HG03135 (cell line): ENCODE measurements at regions not wholly inside any gene's neighbourhood (a gene's known extent, or its start where the extent isn't known, plus 50 kb on each side); places are given as distances from the start of the nearest gene placed in this dataset.
A peak's percentile ranks its signal among the peaks of the same experiment; 100 is the strongest.
"Not testable (repeated sequence)": the region's sequence is repeated elsewhere in the genome, so short reads cannot be mapped to it uniquely, and the experiment has no call there.

Source experiments
- ATAC-seq: cut with Tn5 transposase; IDR thresholded peaks from one replicate; pipeline ENCODE4 v1.9.1; 2021; ENCODE audit warnings: mild to moderate bottlenecking, moderate library complexity; ENCODE audit not compliant: unreplicated experiment

DNA sequence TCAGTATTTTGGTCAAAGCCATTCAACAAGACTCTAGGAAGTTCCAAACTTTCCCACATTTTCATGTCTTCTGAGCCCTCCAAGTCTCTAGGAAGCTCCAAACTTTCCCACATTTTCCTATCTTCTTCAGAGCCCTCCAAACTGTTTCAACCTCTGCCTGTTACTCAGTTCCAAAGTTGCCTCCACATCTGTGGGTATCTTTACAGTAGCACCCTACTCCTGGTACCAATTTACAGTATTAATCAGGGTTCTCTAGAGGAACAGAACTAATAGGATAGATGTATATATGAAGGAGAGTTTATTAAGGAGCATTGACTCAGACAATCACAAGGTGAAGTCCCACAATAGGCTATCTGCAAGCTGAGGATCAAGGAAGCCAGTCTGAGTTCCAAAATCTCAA is 296.0 kb upstream of the CCL2 start:
- not testable (repeated sequence) for ATAC-seq

DNA sequence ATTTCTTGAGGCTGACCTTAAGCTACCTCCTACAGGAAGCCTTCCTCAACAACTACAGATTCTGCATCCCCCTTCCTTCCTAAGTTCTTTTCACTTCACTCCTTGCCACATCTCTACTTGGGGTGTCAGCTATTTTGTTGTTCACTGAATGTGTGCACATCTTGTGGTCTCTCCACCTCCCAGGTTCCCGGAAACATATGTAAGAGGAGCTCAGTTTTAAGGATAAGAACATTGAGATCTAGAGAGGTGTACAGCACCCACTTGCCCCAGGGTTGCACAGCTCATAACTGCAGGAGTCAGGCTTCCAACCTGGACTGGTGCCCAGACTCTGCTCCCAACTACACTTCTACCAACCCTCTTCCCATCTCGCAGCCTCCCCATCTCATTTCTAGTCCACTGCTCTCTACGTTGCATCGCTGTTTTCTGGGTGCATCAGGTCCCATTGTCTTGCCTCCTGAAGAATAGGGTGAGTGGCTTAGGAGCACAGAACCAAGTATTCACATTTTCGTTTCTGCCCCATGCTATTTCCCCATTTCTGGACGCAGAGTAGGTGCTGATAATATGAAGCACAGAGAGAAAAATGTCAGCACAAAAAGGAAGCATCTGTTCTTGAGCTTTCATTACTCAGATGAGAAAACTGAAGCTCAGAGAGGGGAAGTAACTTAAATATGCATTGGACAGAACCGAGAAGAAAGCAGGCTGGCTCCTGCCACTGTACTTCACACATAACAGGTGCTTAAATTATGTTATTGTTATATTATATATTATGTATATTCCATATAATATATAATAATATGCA is 292.0 kb upstream of the CCL2 start:
- ATAC-seq, result no peak

DNA sequence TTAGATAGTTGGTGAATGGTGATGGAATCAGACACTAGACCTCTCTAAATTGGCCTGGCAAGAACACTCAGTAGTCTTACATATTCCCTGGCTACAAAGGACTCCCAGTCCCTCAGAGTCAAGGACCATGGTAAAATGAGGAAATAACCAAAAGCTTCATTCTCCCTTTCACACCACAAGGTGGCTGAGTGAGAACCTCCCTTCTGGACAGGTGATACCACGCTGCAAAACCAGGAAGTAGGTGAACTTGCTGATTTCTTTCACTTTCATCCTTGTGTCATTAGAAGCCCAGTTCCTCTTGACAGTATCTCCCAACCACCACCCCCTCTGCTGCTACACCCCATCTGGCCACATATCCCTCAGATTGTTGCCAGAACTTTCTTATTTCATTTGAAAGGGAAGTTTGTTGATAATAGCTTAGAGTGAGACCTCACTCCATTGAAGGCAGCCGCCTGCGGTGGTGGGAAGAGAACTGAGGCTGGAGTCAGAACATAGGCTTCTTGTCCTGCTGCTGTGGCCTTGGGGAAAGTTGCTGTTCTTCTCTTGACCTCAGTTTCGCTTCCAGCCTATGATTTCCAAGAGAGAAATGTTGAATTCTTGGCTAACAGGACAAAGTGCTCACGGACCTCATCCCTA is 290.6 kb upstream of the CCL2 start:
- ATAC-seq, result peak; percentile 79

DNA sequence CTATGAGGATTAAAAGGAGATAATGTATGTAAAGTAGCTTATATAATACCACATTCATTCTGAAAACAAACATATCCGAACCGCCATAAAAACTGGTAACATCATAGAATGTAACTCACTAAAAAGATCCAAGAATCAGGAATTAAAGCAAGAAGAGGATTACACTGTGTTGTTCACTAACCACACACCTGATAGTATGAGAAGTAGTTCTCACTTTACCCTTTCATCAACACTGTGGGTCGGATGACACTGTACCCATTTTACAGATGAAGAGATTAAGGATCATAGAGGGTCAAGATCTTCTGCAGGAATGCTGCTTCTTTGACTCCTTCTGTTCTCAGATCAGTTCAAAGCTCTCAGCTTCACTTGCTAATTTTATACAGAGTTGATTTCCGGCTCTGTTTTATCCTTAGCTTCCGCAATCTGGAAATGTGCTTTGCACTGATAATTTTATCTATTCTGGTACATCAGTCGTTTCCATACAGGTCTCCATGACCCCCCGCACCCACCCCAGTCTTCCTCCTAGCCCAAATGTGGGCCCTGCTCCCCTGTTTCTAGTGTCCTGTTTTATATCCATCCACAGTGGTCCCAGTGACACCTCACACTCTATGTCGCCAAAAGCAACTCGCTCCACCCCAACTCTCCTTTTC is 288.6 kb upstream of the CCL2 start:
- no peak for ATAC-seq

DNA sequence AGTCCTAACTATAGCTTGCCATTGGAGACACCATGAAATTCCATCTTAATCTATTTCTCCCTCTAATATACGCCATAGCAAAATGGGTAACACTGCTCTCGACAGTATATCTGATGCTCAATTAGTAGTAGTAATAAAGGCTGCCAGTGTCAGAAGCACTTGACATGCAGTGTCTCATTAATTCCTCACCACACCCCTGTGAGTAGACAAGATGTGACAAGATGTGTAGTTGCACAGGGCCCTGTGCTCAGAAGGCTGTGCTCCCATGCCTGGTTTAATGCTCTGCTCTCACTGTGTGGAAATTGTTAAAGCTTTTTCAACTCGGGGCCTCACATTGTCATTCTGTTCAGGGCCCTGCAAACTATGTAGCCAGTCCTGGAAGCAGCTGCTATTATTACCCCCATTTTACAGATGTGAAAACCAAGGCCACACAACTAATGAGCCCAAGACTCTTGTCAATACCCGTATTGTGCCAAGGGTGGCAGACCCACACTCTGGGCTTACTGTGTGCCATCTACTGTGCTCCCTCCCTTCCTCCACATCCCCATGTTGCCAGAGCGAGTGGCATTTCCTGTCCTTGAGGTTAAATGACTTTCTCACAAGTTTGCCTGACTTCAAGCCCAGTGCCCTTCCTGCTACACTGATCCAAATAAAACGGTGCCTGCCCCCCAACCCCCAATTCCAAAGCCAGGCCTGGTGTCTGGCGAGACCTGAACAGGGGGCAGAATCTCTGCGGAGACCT is 287.3 kb upstream of the CCL2 start:
- ATAC-seq, result no peak

DNA sequence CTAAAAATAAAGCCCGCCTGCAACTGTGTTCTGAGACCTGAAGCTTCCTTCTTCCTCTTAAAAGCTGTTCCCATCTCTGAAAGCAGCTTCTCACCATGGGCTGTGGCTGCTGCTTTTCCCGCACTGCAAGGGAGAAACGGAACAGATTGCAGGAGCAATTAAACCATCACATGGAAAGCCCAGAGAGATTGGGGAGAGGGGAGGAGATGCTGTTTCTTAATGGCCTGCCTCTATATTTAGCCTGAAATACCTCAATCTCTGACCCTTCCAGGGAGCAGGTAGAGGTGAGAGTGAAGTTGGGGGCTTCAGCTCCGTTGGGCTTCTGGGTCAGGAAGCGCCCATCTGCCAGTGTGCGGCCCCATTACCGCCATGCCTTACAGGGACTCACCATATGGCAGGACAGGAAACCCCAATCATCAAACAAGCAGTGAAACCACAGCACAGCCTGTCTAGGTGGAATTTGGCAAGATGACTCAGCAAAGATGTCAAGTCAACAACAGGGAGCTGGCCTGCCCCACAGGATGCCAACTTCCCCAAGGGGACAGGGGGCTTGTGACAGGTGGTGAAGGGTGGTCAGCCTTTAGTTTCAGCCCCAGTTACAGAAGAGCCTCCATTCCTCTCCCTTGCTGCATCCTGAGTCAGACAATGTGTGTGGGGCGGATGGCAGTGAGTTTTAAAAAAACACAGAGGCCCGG is 286.6 kb upstream of the CCL2 start:
- ATAC-seq, result peak; percentile 50

DNA sequence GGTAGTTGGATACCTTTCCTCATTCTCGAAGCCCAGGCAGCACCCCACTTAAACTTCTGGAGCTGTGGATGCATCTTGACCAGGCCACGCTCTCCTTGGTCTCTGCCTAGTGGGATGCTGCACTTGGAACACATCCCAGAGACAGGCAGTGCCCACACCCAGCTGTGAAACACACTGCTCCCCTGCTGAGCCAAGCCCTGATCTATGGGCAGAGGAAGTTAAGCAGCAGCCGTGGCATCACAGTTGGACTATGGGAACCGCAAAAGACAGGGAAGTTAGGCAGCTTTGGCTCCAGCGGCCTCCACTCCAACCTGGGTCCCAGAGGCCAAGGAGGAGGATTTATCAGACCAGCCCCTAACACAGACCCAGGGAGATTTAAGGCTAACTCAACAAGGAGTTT is 284.8 kb upstream of the CCL2 start:
- ATAC-seq, result no peak

DNA sequence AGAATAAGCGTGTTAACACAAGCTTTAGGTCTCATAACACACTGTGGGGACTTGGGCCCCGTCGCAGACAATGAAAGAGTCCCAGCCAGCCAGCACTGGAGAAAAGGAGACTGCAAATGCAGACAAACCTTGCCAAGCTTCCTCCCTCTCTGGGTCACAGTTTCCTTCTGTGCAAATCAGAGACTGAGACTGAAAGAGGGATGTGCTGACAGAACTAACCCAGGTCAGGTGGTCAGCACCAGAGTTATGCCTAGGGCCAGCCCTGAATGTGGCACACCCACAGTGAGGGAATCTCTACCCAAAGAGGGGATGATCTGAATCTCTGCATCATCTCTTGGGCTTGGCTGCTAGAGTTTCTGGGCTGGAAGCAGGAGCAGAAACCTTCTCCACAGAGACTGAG is 282.3 kb upstream of the CCL2 start:
- ATAC-seq, result no peak

DNA sequence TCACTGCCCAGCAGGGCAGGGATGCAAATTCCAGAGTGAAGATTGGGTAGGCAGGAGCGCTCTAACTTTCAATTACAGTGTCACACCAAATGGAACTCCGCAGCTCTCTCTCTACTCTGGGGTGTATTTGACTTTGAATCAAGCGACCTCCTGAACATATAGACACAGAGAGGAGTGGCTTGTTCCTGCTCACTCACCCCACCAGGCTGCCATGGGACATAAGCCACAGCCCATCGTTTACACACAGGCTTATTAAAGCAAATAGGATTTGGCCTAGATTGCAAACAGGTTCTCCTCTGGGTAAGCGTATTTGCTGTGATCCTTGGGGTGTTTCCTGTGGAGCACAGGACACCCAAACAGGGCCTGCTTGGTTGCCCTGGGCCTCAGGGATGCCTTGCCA is 281.6 kb upstream of the CCL2 start:
- ATAC-seq, result no peak

DNA sequence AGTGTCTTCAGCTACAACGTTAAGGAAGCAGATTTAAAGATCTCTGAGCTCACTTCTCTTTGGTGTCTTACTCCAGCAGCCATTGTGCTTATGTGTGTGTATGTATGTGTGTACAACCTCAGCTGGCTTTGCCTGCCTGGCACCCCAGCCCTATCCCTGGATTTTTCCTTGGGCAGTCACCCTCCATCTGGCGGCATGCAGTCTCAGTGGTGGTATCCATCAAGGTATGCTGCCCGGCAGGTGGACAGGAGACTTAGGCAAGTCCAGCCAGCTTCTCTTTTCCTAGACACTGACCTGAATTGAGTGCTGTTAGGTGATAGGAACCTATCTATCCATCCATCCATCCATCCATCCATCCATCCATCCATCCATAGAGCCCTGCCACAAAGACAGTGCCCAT is 280.8 kb upstream of the CCL2 start:
- ATAC-seq, result no peak

DNA sequence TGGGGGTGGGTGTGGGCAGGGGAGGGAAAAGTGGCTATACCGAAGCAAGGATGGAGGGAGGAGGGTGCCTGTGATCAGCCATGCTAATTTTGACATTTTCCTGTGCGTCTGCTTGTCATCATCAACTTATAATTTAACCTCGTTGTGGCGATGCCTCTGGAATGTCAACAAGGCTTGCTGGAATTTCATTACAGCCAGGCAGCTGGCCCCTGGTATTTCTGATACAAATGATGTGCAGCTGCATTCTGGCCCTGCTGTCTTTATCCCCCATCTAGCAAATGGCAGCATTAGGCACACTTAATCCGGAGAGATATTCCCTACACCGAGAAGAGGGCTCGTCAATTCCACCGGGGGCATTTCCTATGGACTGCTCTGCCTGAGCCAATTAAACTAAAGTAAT is 278.3 kb upstream of the CCL2 start:
- no peak for ATAC-seq

DNA sequence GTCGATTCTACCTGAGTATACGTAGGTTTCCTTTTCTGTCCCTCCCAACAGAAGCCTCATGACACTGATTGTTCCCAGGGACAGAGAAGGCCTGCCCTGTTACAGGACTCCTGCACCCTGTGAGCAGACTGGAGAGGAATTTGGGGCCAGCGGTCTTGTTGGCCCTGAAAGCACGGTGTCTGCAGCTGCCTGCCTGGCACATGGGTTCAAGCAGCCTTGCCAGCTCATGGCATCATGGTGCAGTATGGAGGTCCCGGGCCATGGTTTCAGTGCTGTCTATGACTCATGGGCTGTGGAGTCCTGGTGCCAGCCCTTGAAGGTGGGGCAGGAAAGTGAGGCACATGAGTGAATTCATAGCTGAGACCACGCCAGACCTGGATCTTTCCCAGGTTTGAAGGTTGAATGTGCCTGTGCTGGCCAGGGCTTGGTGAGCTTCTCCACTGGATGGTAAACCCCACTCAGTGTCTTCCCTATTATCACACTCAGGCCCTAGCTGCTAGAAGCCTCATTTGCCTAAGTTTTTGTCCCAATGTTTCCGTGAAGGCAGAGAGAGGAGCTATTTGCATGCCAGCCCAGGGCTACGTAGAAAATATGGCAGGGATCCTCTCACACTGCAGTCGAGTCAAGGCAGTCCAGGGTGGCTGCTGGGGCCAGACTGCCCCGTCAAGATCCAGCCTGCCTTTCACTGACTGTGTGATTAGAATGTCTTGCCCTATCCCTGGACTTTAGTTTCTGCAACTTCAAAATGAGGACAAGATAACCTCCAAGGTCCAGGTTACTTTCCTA is 277.2 kb upstream of the CCL2 start:
- no peak for ATAC-seq

DNA sequence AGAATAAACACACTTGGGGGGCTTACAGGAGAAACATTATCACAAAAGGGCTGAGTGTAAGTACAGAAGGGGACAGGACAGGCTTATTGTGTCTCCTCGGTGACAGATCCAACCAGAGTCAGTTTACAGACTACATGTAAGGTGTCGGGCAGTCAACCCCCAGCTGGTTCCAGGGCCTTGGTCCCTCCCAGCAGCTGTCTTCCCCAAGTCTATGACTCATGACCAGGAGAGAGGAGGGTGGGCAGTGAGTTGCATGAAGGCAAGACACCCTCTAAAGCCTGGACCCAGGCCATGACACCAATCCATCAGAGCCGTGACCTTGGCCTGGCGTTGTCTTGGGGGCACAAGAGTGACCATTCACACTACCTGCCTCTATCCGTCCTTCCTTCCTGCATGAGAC is 276.2 kb upstream of the CCL2 start:
- no peak for ATAC-seq

DNA sequence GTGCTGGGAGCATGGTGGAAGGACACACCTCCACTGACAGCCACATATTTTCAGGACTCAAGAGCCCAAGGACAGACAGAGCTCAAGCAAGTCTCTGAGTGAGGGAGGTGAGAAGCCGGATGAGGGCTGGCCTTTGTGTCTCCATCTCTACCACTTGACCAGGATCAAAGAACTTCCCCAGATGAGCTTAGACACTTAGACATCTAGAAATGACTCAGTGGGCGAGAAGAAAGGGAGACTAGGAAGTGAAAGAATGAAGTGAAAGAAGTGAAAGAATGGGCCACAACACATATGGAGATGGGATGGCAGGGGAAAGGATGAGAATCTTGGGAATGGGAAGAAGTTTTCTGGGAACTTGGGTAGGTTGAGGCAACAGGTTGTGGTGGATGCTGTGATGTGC is 274.9 kb upstream of the CCL2 start:
- ATAC-seq, result no peak

DNA sequence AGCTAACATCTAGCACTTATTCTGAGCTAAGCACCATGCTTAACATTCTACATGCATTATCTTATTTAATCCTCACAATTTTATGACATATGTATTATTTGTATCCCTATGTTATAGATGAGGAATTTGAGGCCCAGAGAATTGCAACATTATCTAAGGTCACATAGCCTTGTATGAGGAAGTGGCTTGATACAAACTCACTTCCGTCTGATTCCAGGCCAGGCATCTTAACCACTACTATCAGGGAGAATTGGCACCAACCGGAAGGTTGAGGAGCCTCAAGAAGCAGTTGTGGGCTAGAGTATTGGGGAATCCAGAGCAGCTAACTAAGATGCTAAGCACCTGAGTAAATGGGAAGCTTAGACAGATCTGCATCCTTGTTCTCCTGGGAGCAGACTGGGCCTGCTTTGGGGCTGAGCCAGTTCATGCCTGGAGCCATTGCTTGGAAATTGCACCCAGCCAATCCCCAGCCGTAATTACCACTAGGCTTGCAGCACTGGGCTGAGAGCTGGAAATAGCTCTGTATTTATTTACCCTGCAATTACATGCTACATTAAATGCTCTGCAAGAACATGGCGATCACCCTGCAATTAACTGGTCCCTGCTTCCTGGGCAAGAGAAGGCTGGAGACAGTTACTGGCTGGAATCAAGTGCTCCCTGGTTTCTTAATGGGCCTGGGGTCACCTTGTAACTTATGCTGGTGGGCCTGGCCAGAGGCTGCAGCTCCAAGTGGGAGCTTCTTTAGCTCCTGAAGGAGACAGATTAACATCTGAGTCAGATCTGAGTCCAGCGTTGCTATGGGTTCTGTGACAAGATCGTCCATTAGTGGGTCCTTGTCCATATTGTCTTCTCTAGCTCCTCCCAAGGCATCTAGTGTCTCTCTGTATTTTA is 273.1 kb upstream of the CCL2 start:
- no peak for ATAC-seq

DNA sequence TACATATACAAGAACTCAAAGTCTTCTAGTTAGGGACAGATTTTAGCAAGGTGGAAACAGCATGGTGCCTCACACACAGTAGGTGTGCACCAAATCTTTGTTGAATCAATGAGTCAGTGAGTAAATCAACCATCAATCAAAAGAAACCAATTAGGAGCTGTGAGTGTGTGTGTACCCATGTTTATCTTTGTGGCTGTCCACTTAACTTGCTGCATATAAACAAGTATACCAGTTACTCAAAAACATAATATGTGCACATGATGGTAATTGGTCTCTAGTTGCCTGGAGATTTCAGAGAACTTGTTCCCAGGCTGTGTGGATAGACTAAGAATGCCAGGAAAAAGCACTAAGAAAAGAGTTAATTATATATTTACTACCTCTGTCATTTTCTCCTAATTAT is 272.2 kb upstream of the CCL2 start:
- ATAC-seq, result no peak

DNA sequence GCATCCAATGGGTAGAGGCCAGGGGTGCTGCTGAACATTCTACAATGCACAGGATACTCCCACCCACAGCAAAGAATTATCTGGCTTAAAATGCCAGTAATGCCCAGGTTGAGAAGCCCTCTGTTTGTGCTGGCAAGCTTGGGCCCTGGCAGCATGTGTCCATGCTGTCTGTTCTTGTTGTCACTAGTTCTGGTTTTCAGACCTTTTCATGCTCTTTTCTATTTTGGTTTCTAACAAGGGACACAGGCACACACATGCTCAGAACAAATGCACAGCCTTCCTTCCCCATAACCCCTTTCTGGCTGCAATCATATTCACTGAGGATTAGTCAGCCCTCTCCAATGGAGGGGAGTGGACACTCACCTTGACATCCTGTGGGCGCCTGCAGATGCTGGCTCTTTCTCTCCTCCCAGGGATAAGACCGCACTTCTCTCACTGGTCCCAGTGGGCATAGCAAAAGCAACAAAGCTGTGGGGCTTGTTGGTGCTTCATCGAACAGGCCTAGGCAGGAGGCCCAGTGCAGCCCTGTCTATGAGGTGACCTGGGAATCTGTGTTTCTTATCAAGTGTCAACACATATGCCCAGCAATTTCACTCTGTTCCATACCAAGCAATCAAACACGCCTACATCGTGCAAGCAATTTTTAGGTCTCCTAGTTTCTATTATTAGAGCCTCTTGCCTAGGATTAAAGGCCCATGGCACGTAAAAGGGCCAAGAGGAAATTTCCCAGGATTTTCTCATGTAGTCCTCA is 271.1 kb upstream of the CCL2 start:
- no peak for ATAC-seq

DNA sequence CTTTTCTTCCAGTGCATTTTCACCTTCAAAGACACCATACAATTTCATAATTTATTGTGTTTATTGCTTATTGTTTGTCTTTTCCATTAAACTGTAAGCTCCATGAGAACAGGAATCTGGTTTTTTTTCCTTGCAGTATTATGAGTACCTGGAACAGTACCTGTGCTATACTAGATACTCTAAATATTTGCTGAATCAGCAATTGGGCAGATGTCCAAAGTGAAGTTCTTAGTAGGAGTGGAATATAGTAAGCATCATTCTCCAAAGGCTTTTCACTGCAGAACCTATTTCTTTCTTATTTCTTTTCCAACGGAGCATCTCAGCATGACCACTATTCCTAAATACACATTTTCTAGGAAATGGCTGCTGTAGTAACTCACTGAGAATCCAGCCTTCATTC is 269.0 kb upstream of the CCL2 start:
- no peak for ATAC-seq
